HG03060 (cell line): ENCODE measurements at regions not wholly inside any gene's neighbourhood (a gene's known extent, or its start where the extent isn't known, plus 50 kb on each side); places are given as distances from the start of the nearest gene placed in this dataset.

ENCODE experiments used
- ATAC-seq: cut with Tn5 transposase; IDR thresholded peaks from one replicate; pipeline ENCODE4 v1.9.1; 2021; ENCODE audit warnings: low read depth, moderate number of reproducible peaks; ENCODE audit not compliant: unreplicated experiment

GRCh38 chr3:178223876-178224275, 312.4 kb upstream of the KCNMB2 start:
- no peak for ATAC-seq

GRCh38 chr3:178226094-178226493, 310.1 kb upstream of the KCNMB2 start:
- ATAC-seq = no peak

GRCh38 chr3:178231645-178232044, 304.6 kb upstream of the KCNMB2 start:
- no peak for ATAC-seq

GRCh38 chr3:178233371-178234071, 302.7 kb upstream of the KCNMB2 start:
- no peak for ATAC-seq

- no peak for ATAC-seq
Observed at GRCh38 chr3:178236555-178237277, 299.5 kb upstream of the KCNMB2 start.

DNA sequence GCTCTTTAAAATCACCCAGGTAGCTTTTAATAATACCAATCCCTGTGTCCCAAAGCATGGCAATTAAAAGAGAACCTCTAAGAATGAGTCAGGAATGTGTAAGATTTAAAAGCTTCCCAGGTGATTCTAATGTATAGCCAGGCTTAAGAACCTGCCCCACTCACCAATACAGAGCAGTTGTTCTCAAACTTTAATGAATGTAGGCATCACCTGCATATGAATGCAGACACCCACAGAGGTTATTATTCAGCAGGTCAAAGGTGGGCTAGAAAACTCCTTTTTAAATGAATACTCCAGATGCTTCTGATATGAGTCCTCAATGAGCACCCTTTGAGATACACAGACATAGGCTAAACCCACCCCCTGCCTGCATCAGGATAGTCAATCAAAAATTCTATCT, 298.1 kb upstream of the KCNMB2 start:
- no peak for ATAC-seq

DNA sequence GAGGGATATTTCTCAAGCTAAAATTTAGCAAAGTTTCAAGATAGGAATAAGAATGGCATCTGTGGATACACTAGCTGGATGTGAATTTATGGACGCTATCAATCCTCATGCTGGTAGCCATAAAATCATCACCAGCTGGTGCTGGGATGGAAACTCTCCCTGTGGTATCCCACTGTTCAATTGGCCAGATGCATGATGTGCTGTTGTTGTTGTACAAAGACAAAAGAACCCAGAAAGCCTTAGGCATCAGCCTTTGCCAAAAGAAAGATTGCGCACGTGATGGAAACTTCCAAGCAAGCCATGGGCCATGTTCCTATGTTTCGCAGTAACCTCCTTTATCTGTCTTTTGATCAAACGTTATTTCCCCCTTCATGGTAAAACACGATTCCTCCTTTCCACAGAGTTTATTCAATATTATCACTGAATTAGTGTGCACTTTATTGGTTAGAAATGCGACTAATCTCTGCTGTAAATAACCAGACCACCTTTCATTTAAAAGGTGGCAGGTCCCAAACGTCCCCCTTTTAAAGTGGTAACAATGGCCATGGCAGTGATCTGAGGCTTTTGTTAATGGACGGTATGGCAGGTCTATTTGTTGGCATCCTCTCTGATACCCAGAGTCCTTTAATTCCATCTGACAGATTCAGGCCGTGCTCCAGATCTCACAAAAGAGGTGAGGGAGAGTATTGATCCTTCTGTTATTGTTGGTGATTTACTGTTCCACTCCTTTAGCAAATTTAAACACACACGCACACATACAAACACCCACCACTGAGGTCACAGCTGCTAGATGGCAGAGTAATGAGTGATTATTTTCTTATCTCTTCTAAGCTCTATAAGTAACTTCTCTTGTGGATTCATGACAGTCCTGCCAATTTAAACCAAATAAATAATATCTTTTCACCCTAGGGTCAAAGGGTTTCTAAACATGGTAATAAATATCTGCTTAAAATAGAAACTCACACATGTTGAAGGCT, 291.2 kb upstream of the KCNMB2 start:
- ATAC-seq = no peak

- ATAC-seq = no peak
Observed at GRCh38 chr3:178246004-178246403, 290.2 kb upstream of the KCNMB2 start.

DNA sequence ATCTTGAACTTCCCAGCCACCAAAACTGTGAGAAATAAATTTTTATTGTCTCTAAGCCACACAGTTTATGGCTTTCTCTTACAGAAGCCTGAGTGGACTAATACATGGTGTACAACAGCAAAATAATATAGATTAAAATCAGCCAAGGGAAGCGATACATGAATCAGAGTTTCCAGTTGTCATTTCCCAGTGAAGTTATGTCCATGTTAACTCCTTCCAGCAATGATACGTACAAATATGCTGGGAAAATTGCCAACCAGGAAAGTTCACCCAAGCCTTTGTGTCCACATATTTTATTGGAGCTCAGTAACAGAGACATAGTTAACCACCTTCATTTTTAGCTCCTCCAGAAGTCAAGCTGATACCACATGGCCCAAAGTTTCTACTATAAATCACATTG, 280.9 kb upstream of the KCNMB2 start:
- no peak for ATAC-seq

DNA sequence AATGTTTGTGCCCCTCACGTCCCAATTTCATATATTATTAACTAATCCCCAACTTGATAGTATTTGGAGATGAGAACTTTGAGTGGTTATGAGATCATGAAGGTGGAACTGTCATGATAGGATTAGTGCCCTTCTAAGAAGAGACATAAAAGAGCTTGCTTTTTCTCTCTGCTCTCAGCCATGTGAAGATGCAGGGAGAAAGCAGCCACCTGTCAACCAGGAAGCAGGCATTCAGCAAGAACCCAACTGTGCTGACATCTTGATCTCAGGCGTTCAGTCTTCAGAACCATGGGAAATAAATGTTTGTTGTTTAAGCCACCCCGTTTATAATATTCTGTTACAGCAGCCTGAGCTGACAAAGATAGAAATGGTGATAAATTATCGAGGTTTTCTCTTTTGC, 278.7 kb upstream of the KCNMB2 start:
- ATAC-seq = no peak

DNA sequence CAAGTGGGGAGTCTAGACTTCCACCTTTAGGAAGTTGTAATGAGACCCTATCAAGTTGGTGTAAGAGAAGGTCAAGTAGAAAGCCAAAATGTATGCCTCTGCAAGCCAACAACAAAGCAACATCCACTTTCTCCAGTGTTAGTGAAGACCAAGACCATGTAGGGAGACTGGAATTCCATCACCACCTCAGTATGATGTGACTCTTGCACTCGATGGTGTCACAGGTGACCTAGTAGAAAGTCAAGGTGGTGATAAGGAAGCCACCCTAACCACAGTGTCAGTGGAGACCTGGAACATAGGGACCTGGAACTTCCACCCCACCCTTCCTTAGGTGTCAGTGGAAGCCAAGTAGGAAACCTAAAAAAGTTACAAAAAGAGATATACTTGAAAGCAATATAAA, 278.1 kb upstream of the KCNMB2 start:
- ATAC-seq = no peak

- no peak for ATAC-seq
Observed at GRCh38 chr3:178259703-178260102, 276.5 kb upstream of the KCNMB2 start.

DNA sequence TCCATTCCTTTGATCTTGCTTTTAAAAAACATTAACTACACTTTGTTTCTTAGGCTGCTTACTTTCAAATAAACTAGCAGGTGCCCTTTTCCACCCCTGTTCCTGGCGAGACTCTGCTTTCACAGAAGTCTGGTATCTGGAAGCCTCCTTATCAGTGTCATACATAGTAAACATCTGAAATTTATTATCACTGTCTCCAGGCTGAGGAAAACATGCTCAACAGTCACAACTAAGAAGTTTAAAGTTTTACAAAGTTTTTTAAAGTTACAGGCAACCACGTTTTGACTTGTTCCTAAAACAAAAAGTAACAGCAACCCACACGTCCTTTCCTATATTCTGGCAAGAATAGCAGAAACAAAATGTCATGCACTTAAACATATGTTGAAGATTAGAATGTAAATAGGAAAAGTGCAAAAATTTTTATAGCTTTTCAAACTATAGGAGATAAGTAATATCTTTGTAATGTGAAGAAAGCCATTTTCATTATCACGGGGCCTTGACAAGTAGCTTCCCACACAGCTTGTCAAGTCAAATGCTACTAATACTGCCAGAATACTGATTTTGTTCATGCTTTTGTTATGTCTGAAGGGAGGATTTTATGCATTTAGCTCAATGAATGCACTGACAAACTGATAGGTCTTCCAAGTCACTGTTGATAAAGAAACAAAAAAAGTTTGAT, 275.2 kb upstream of the KCNMB2 start:
- ATAC-seq = no peak

GRCh38 chr3:178263236-178263916, 272.9 kb upstream of the KCNMB2 start:
- ATAC-seq = no peak

DNA sequence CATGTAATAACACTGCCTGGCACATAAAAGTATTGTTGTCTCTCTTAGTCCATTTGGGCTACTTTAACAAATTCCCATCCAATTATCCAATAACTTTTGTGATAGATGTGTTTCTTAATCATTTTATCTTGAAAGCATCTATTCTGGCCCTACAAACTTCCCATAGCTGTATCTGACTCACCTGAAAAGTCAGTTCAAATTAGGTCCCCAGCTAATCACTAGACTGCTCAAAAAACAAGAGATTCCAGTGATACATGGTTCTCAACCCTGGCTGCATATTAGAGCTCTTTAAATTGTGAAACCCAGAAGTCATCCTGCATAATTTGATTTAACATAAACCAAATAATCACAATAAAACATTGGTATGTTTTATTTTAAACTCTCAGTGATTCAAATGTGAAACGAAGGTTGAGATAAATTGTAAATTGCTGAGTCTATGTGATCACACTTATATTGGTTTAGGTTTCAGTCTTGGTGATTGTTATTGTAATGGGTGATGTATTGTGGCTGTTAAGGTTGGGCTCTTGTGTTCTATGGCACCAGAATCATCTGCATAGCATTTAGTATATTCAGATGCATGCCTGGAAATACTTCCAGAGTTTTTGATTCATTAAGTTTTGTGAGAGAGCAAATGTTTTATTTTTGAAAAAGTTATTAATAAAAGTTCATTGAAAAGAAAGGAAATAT, 268.9 kb upstream of the KCNMB2 start:
- ATAC-seq = no peak

- ATAC-seq = no peak
Observed at GRCh38 chr3:178270838-178271237, 265.4 kb upstream of the KCNMB2 start.

- ATAC-seq = no peak
Observed at GRCh38 chr3:178271740-178272387, 264.4 kb upstream of the KCNMB2 start.

DNA sequence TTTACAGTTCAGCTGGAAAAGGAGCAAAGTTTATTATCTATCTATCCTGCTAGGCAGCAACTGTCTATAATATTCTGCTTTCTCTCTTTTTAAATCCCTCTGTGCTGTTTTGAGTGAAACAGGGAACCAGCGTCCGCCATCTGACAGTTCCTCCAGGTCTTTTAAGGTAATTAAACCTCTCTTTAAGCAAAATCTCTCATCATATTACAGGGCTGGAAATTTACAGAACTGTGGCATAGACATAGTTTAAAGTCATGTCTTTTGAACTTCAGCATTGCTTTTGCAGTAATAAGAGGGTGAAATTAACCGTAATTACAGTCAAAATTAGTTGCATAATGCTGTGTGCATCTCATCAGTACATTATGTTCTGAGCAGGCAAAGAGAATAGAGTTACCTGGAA, 263.4 kb upstream of the KCNMB2 start:
- no peak for ATAC-seq

GRCh38 chr3:178274711-178275110, 261.5 kb upstream of the KCNMB2 start:
- no peak for ATAC-seq
